ENCODE measurements at regions not wholly inside any gene's neighbourhood (a gene's known extent, or its start where the extent isn't known, plus 50 kb on each side); places are given as distances from the start of the nearest gene placed in this dataset.
A peak's percentile ranks its signal among the peaks of the same experiment; 100 is the strongest.

DNA sequence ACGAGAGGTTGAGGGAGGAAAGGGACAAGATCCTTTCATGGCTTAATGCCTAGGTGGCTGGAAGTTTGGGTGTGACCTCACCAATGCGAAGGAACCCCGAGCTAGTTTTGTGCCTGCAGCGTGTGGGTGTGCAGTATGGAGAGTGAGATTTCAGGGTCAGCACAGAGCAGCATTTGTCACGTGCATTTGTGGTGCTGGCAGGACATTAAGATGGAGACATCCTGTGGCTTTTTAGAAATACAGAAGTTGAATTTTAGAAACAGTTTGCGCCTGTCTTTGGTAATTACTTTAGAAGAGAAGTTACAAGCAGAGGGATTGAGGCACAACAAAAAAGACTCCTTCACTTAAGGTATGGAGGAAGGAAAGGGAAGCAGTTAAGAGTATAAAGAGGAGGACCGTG lies 258.2 kb upstream of the THUMPD2 start:
- DNase-seq (peak in 1 of 4 donors; percentile 51), ATAC-seq (peak; percentile 50)
- intact Hi-C loops (cut with DNase I): no loop called here
- Histone ChIP-seq H3K9me3 (peaks cover 0 to 13% of the 10 kb centered on the region in 2 donors), H3K36me3 (no peaks in the 10 kb centered on the region), H3K27me3 (no peaks in the 10 kb centered on the region), H3K27ac (no peak overlapping the region), H3K4me3 (no peak overlapping the region), H3K4me1 (peaks cover 4 to 25% of the 10 kb centered on the region in 2 donors)
- no peak for TF ChIP-seq CTCF (IDR thresholded peaks at IDR 0.05)

GRCh38 chr2:40036241-40036640 lies 257.2 kb upstream of the THUMPD2 start:
- no peaks in the 10 kb centered on the region for H3K36me3 ChIP-seq
- peaks cover 0 to 21% of the 10 kb centered on the region in 2 donors for H3K4me1 ChIP-seq
- ATAC-seq (no peak), DNase-seq (no peak)
- no peaks in the 10 kb centered on the region for H3K27me3 ChIP-seq
- no peak for TF ChIP-seq CTCF (IDR thresholded peaks at IDR 0.05)
- intact Hi-C loops (cut with DNase I): no loop called here
- H3K4me3 ChIP-seq: no peak overlapping the region
- peaks cover 0 to 13% of the 10 kb centered on the region in 2 donors for H3K9me3 ChIP-seq
- H3K27ac ChIP-seq: no peak overlapping the region

DNA sequence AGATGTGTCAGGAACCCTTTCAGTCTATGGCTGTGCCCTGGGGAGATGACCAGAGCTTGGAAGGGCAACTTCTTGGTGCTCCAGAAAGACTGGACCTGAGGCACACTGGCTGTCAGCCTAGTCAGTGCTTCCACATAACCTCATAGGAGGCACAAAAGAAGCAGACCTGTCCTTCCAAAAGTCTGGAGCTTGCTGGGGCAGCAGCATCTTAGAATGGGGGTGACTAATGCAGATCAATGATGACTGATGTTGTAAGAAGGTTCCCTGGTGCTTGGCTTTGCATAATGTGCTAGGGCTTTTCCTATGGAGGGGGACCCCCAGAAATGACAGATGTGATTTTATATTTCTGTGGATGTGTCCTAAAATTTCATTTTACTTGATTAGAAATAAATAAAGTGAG lies 255.7 kb upstream of the THUMPD2 start:
- Histone ChIP-seq H3K36me3 (no peaks in the 10 kb centered on the region), H3K4me3 (no peak overlapping the region), H3K27ac (no peak overlapping the region), H3K9me3 (peaks cover 0 to 13% of the 10 kb centered on the region in 2 donors), H3K4me1 (peaks cover 0 to 21% of the 10 kb centered on the region in 2 donors), H3K27me3 (no peaks in the 10 kb centered on the region)
- ATAC-seq: no peak
- no peak for DNase-seq
- intact Hi-C loops (cut with DNase I): no loop called here
- no peak for TF ChIP-seq CTCF (IDR thresholded peaks at IDR 0.05)

DNA sequence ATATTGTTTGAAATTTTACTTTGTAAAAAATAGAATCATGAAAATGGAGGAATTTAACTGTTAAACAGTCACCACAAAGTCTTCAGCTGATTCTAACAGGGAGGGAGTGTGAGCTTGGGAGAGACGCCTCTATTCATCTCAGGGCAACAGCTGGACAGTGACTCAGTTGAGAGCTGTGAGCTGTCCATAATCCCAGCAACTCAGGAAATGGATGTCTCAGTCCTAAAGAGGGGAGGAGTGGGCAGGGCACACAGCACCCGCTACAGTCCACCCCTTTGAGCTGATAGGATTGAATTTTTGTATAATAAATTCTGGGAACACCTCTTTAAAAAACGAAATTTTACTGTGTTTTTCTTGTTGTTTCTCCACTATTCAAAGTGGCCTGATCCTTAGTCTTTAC lies 255.1 kb upstream of the THUMPD2 start:
- intact Hi-C loops (cut with DNase I): no loop called here
- peaks cover 0 to 17% of the 10 kb centered on the region in 2 donors for H3K4me1 ChIP-seq
- no peak for TF ChIP-seq CTCF (IDR thresholded peaks at IDR 0.05)
- ATAC-seq (no peak), DNase-seq (no peak)
- no peaks in the 10 kb centered on the region for H3K27me3 ChIP-seq
- H3K9me3 ChIP-seq: peaks cover 0 to 13% of the 10 kb centered on the region in 2 donors
- H3K27ac ChIP-seq: no peak overlapping the region
- no peak overlapping the region for H3K4me3 ChIP-seq
- no peaks in the 10 kb centered on the region for H3K36me3 ChIP-seq

- DNase-seq (no peak), ATAC-seq (no peak)
- Histone ChIP-seq H3K36me3 (no peaks in the 10 kb centered on the region), H3K4me1 (peaks cover 0 to 13% of the 10 kb centered on the region in 2 donors), H3K27ac (no peak overlapping the region), H3K4me3 (no peak overlapping the region), H3K27me3 (no peaks in the 10 kb centered on the region), H3K9me3 (peaks cover 0 to 13% of the 10 kb centered on the region in 2 donors)
- no peak for TF ChIP-seq CTCF (IDR thresholded peaks at IDR 0.05)
- intact Hi-C loops (cut with DNase I): no loop called here
These were observed 254.7 kb upstream of the THUMPD2 start for GRCh38 chr2:40033781-40034180.
